Fibroblast of the aortic adventitia (primary cell): ENCODE measurements at regions not wholly inside any gene's neighbourhood (a gene's known extent, or its start where the extent isn't known, plus 50 kb on each side); places are given as distances from the start of the nearest gene placed in this dataset.

Experiments
- DNase-seq: peaks from one replicate; pipeline ENCODE4 v3.0.0-alpha.2; 2010; ENCODE audit warnings: low read depth
- H3K4me3 ChIP-seq: 2 replicates; pipeline ENCODE4 v1.5.1; 2011; ENCODE audit warnings: low read depth, mild to moderate bottlenecking, control low read depth, low read length, moderate library complexity
- CTCF ChIP-seq: IDR thresholded peaks from 2 replicates; pipeline ENCODE4 v1.5.1; 2011; ENCODE audit warnings: mild to moderate bottlenecking, low read length, control low read depth, inconsistent platforms; ENCODE audit not compliant: insufficient read depth

DNA sequence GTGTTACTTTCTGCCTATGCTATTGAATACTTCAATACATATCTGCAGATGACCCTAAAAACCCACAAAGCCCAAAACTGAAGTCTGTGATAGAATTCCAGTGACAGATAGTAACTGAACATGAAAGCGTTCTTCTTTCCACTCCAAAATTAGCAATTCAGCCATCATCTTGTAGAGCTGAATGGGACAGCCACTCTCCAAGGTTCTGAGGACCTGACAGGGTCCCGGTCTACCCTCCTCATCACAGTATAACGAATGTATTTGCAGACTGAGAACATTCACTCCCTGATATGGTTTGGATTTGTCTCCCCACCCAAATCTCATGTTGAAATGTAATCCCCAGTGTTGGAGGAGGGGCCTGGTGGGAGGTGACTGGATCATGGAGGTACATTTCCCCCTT is 189.5 kb downstream of the MTCL1 start:
- H3K4me3 ChIP-seq, result no peak overlapping the region
- DNase-seq, result no peak
- no peak for TF ChIP-seq CTCF

DNA sequence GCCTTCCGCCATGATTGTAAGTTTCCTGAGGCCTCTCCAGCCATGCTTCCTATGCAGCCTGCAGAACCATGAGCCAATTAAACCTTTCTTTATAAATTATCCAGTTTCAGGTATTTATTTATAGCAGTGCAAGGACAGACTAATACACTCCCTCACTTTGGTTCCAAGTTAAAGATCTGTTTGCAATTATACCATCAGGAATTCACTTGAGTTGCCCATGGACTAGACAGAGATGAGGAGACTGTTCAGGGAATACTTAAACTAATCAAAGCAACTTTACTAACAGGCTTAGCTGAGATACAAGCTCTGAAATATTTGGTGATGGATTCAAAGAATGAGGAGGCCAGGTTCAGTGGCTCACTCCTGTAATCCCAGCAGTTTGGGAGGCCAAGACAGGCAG is 190.0 kb downstream of the MTCL1 start:
- no peak for TF ChIP-seq CTCF
- no peak for DNase-seq
- H3K4me3 ChIP-seq, result no peak overlapping the region

DNA sequence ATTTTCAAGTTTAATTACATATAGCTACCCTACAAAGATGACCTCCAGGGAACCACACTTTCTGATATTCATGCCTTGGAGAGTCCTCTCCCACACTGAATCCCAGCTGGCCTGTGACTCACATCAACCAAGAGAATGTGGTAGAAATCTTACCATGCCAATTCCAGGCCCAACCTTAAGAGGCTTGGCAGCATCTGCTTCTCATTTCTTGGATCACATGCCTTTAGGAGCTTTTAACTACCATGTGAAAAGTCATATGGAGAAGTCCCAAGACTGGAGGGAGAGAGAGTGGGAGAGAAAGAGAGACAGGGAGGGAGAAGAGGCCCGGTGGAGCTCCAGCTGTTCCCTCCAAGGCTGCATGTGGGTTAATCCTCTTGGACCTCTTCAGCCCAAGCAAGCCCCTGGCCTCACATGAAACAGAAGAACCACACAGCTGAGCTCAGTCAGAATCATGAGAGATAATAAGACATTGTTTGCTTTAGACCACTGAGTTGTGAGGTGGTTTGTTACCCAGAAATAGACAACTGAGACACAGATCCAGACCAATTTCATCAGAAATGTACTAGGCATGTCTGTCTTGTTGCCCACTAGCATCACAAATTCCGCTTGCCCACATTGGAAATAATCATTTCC is 190.7 kb downstream of the MTCL1 start:
- no peak for TF ChIP-seq CTCF
- DNase-seq, result peak; percentile 89

GRCh38 chr18:8899000-8899399 is 193.6 kb downstream of the MTCL1 start:
- DNase-seq, result no peak
- TF ChIP-seq CTCF, result no peak
- H3K4me3 ChIP-seq, result no peak overlapping the region

More for the DNA sequence above, 190.7 kb downstream of the MTCL1 start:
- no peak overlapping the region for H3K4me3 ChIP-seq

- no peak for DNase-seq
- no peak for TF ChIP-seq CTCF
- no peak overlapping the region for H3K4me3 ChIP-seq
These were observed 195.2 kb downstream of the MTCL1 start for GRCh38 chr18:8900552-8900951.

GRCh38 chr18:8901019-8901418 is 195.7 kb downstream of the MTCL1 start:
- DNase-seq, result no peak
- no peak overlapping the region for H3K4me3 ChIP-seq
- TF ChIP-seq CTCF, result no peak

GRCh38 chr18:8904316-8904715 is 198.2 kb upstream of the NDUFV2 start:
- no peak for TF ChIP-seq CTCF
- H3K4me3 ChIP-seq, result no peak overlapping the region
- DNase-seq, result no peak
